ENCODE measurements at regions not wholly inside any gene's neighbourhood (a gene's known extent, or its start where the extent isn't known, plus 50 kb on each side); places are given as distances from the start of the nearest gene placed in this dataset.
"Not testable (repeated sequence)": the region's sequence is repeated elsewhere in the genome, so short reads cannot be mapped to it uniquely, and the experiment has no call there.

DNA sequence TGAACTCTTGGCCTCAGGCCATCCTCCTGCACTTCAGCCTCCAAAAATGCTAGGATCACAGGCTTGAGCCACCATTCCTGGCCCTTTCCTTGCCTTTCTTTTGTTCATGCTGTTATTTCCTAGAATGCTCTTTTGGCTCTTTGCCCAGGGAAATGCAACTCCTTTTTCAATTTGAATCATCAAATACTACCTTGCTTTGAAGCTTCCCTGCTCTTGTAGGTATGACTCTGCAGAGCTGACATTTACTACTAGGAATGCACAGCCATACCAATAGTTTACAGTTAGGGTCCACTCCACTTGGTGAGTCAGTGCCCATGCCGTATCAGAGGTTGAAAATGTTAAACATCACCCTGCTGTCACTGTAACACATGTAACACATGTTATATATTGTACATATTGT is 107.0 kb upstream of the CRY1 start:
- Histone ChIP-seq H2AFZ (ENCODE audit: low read length) (no peak overlapping the region), H3K4me1 (ENCODE audit: insufficient read depth, low read length) (no peaks in the 10 kb centered on the region), H3K27ac (ENCODE audit: low read depth, low read length) (no peak overlapping the region), H3K27me3 (ENCODE audit: insufficient read depth, low read length) (no peaks in the 10 kb centered on the region), H4K20me1 (ENCODE audit: insufficient read depth, low read length) (no peaks in the 10 kb centered on the region), H3K4me2 (ENCODE audit: insufficient read depth, low read length) (no peak overlapping the region), H3K4me3 (ENCODE audit: insufficient read depth, low read length) (no peak overlapping the region), H3K79me2 (ENCODE audit: insufficient read depth, low read length) (no peaks in the 10 kb centered on the region), H3K9me3 (ENCODE audit: low read depth, low read length) (no peaks in the 10 kb centered on the region), H3K36me3 (ENCODE audit: insufficient read depth, low read length) (no peaks in the 10 kb centered on the region)
- TF ChIP-seq, protein P1, sequence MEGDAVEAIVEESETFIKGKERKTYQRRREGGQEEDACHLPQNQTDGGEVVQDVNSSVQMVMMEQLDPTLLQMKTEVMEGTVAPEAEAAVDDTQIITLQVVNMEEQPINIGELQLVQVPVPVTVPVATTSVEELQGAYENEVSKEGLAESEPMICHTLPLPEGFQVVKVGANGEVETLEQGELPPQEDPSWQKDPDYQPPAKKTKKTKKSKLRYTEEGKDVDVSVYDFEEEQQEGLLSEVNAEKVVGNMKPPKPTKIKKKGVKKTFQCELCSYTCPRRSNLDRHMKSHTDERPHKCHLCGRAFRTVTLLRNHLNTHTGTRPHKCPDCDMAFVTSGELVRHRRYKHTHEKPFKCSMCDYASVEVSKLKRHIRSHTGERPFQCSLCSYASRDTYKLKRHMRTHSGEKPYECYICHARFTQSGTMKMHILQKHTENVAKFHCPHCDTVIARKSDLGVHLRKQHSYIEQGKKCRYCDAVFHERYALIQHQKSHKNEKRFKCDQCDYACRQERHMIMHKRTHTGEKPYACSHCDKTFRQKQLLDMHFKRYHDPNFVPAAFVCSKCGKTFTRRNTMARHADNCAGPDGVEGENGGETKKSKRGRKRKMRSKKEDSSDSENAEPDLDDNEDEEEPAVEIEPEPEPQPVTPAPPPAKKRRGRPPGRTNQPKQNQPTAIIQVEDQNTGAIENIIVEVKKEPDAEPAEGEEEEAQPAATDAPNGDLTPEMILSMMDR (IDR thresholded peaks at IDR 0.05; ENCODE audit: extremely low read depth, low read depth, low read length), result no peak
- DNase-seq (ENCODE audit: insufficient read length, low spot score, missing footprints), result no peak

DNA sequence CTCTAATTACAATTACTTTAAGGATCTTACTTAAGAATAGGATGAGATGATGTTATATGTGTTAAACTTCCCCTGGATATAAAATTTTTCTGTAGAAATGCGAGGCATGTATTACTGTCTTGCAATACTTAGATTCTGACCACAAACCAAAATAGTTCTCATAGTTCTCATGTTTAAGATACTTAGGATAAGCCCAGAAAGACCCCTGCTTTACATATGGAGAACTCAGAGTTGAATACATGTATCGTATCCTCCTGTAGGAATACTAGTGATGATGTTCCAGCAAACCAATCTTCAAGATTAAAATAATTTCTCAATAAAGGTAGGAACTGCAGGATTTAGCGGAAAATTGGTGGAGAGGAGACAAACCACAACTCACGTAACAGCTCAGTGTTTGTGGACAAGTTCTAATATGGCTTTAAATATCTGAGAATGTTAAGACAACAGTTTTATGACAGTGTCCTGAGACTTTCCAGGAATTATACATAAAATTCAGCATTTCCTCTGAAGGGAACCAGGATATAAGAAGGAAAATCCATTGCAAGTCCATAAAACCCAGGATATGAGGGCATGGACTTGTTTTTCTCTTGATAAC is 114.7 kb upstream of the CRY1 start:
- no peaks in the 10 kb centered on the region for H3K9me3 ChIP-seq (ENCODE audit: low read depth, low read length)
- H3K36me3 ChIP-seq (ENCODE audit: insufficient read depth, low read length), result no peaks in the 10 kb centered on the region
- H3K27me3 ChIP-seq (ENCODE audit: insufficient read depth, low read length), result no peaks in the 10 kb centered on the region
- H4K20me1 ChIP-seq (ENCODE audit: insufficient read depth, low read length), result no peaks in the 10 kb centered on the region
- no peaks in the 10 kb centered on the region for H3K79me2 ChIP-seq (ENCODE audit: insufficient read depth, low read length)
- H3K27ac ChIP-seq (ENCODE audit: low read depth, low read length), result no peak overlapping the region
- peak; percentile 30 for DNase-seq (ENCODE audit: insufficient read length, low spot score, missing footprints)
- no peak overlapping the region for H3K4me2 ChIP-seq (ENCODE audit: insufficient read depth, low read length)
- no peak overlapping the region for H3K4me3 ChIP-seq (ENCODE audit: insufficient read depth, low read length)
- no peaks in the 10 kb centered on the region for H3K4me1 ChIP-seq (ENCODE audit: insufficient read depth, low read length)
- H2AFZ ChIP-seq (ENCODE audit: low read length), result no peak overlapping the region
- TF ChIP-seq, protein P1 (IDR thresholded peaks at IDR 0.05; ENCODE audit: extremely low read depth, low read depth, low read length), result no peak

DNA sequence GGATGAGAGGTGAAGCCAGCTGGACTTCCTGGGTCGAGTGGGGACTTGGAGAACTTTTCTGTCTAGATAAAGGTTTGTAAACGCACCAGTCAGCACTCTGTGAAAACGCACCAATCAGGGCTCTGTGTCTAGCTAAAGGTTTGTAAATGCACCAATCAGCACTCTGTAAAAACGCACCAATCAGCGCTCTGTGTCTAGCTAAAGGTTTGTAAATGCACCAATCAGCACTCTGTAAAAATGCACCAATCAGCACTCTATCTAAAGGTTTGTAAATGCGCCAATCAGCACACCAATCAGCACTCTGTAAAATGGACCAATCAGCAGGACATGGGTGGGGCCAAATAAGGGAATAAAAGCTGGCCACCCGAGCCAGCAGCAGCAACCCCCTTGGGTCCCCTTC is 116.4 kb upstream of the CRY1 start:
- not testable (repeated sequence) for H3K4me1 ChIP-seq (ENCODE audit: insufficient read depth, low read length)

DNA sequence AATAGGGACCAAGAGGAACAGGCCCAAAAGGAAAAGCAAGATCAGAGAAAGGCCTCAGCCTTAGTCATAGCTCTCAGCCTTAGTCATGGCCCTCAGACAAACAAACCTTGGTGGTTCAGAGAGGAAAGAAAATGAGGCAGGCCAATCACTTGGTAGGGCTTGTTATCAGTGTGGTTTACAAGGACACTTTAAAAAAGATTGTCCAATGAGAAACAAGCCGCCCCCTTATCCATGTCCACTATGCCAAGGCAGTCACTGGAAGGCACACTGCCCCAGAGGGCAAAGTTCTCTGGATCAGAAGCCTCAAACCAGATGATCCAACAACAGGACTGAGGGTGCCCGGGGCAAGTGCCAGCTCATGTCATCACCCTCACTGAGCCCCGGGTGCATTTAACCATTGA is 121.0 kb upstream of the CRY1 start:
- H3K27me3 ChIP-seq (ENCODE audit: insufficient read depth, low read length); H3K79me2 ChIP-seq (ENCODE audit: insufficient read depth, low read length); H3K9me3 ChIP-seq (ENCODE audit: low read depth, low read length); H3K27ac ChIP-seq (ENCODE audit: low read depth, low read length); H3K4me1 ChIP-seq (ENCODE audit: insufficient read depth, low read length); H4K20me1 ChIP-seq (ENCODE audit: insufficient read depth, low read length); H2AFZ ChIP-seq (ENCODE audit: low read length); DNase-seq (ENCODE audit: insufficient read length, low spot score, missing footprints); H3K4me3 ChIP-seq (ENCODE audit: insufficient read depth, low read length); H3K4me2 ChIP-seq (ENCODE audit: insufficient read depth, low read length); H3K36me3 ChIP-seq (ENCODE audit: insufficient read depth, low read length): not testable (repeated sequence)

More for the DNA sequence above, 116.4 kb upstream of the CRY1 start:
- not testable (repeated sequence) for H3K79me2 ChIP-seq (ENCODE audit: insufficient read depth, low read length); H3K4me2 ChIP-seq (ENCODE audit: insufficient read depth, low read length); H3K9me3 ChIP-seq (ENCODE audit: low read depth, low read length); DNase-seq (ENCODE audit: insufficient read length, low spot score, missing footprints); H4K20me1 ChIP-seq (ENCODE audit: insufficient read depth, low read length); H3K27ac ChIP-seq (ENCODE audit: low read depth, low read length); H2AFZ ChIP-seq (ENCODE audit: low read length); H3K27me3 ChIP-seq (ENCODE audit: insufficient read depth, low read length); H3K36me3 ChIP-seq (ENCODE audit: insufficient read depth, low read length); H3K4me3 ChIP-seq (ENCODE audit: insufficient read depth, low read length)

GRCh38 chr12:107216411-107216810 is 123.1 kb upstream of the CRY1 start:
- not testable (repeated sequence) for H3K4me1 ChIP-seq (ENCODE audit: insufficient read depth, low read length); H2AFZ ChIP-seq (ENCODE audit: low read length); H3K4me3 ChIP-seq (ENCODE audit: insufficient read depth, low read length); H4K20me1 ChIP-seq (ENCODE audit: insufficient read depth, low read length); H3K36me3 ChIP-seq (ENCODE audit: insufficient read depth, low read length); H3K27ac ChIP-seq (ENCODE audit: low read depth, low read length); H3K9me3 ChIP-seq (ENCODE audit: low read depth, low read length); DNase-seq (ENCODE audit: insufficient read length, low spot score, missing footprints); H3K79me2 ChIP-seq (ENCODE audit: insufficient read depth, low read length); H3K4me2 ChIP-seq (ENCODE audit: insufficient read depth, low read length)
- H3K27me3 ChIP-seq (ENCODE audit: insufficient read depth, low read length), result peaks cover 12% of the 10 kb centered on the region
